ENCODE measurements at regions not wholly inside any gene's neighbourhood (a gene's known extent, or its start where the extent isn't known, plus 50 kb on each side); places are given as distances from the start of the nearest gene placed in this dataset.

DNA sequence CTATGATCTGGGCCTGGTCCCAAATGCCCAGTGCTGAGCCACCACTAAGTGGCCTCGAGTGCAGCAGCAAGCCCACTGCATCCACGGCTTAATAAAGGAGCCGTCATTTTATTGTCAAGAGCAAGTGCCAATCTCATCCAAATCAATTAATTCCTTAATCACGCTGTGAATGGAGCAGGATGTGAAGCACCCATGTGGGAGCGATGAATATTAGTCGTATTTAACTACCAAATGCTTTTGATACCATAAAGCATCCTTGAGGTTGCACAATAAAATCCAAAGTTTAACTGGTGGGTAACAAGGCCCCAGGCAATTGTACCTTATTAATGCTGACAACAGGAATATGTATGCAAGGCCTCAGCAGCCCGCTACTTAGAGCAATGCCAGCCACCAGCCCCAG is 226.0 kb upstream of the C16orf82 start:
- TF ChIP-seq, protein P1, sequence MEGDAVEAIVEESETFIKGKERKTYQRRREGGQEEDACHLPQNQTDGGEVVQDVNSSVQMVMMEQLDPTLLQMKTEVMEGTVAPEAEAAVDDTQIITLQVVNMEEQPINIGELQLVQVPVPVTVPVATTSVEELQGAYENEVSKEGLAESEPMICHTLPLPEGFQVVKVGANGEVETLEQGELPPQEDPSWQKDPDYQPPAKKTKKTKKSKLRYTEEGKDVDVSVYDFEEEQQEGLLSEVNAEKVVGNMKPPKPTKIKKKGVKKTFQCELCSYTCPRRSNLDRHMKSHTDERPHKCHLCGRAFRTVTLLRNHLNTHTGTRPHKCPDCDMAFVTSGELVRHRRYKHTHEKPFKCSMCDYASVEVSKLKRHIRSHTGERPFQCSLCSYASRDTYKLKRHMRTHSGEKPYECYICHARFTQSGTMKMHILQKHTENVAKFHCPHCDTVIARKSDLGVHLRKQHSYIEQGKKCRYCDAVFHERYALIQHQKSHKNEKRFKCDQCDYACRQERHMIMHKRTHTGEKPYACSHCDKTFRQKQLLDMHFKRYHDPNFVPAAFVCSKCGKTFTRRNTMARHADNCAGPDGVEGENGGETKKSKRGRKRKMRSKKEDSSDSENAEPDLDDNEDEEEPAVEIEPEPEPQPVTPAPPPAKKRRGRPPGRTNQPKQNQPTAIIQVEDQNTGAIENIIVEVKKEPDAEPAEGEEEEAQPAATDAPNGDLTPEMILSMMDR (IDR thresholded peaks at IDR 0.05; ENCODE audit: low read depth, low read length, poor library complexity, severe bottlenecking): no peak
- TF ChIP-seq EZH2phosphoT487 (IDR thresholded peaks at IDR 0.05; ENCODE audit: borderline replicate concordance, low read length): no peak
